ENCODE measurements at regions not wholly inside any gene's neighbourhood (a gene's known extent, or its start where the extent isn't known, plus 50 kb on each side); places are given as distances from the start of the nearest gene placed in this dataset.
"Not testable (repeated sequence)": the region's sequence is repeated elsewhere in the genome, so short reads cannot be mapped to it uniquely, and the experiment has no call there.

DNA sequence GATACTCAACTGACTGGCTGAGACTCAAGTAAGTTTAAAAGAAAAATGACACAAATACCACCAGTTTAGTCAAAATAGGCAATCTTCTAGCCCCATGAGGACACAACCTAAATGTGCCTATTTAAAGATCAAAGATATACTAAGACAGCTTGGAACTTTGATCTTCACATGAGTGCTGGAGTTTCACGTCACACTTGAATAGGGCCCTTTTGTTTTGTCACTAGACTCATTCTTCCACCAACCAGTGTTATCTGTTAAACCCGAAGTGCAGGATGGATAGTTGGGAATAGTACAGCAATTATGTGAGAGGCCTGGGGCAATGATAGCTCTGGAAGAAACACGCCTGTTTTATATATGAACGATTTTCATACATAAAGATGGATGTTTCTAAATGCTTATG lies 792.8 kb upstream of the NUDT12 start:
- Histone ChIP-seq H3K9me3 (ENCODE audit: low read length) (no peaks in the 10 kb centered on the region), H2AFZ (ENCODE audit: low read depth, low read length) (peak overlapping the region; percentile 43), H3K4me1 (ENCODE audit: insufficient read depth, low read length) (no peaks in the 10 kb centered on the region), H3K27me3 (ENCODE audit: insufficient read depth, low read length) (no peaks in the 10 kb centered on the region), H3K36me3 (ENCODE audit: insufficient read depth, low read length) (no peaks in the 10 kb centered on the region), H3K4me3 (ENCODE audit: low read length) (no peak overlapping the region)

DNA sequence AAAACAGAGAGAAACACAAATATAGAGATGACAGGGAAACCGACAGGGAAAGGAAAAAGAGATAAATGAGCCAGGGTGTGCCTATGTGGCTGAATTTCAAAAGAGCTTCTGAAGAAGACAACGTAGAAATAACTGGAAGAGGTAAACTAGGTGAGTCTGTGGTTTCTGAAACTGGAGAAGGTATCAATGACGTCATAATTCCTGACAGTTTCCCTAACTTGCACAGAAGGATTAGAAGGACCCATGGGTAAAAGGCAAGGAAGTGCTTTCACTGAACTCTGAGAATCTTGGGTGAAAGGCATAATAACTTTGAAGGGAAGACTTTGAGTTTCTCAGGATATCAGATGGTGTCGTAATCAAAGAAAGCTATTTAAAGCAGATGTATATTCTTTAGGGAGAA lies 790.8 kb upstream of the NUDT12 start:
- H3K27me3 ChIP-seq (ENCODE audit: insufficient read depth, low read length), result no peaks in the 10 kb centered on the region
- no peak overlapping the region for H3K4me3 ChIP-seq (ENCODE audit: low read length)

DNA sequence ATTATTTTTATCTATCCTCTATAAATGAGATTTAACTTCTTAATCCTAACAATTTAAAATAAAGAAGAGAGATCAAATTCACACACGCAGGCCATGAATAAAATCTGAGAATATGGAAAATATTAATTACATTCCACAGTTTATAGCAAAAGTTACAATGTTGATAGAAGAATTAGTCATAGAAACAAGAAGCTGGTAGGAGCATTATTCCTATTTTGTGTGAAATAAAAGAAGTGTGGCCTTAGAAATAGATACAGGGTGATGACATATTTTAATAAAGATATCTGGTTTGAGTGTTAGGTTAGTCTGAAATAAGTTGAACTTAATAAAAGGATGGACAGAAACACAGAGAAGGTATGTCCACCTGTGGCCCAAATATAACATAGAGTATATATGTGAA lies 790.4 kb upstream of the NUDT12 start:
- Histone ChIP-seq H2AFZ (ENCODE audit: low read depth, low read length) (no peak overlapping the region), H3K36me3 (ENCODE audit: insufficient read depth, low read length) (no peaks in the 10 kb centered on the region), H3K4me1 (ENCODE audit: insufficient read depth, low read length) (no peaks in the 10 kb centered on the region), H3K9me3 (ENCODE audit: low read length) (no peaks in the 10 kb centered on the region), H3K4me3 (ENCODE audit: low read length) (no peak overlapping the region), H3K27me3 (ENCODE audit: insufficient read depth, low read length) (no peaks in the 10 kb centered on the region)

More for the DNA sequence above, 790.8 kb upstream of the NUDT12 start:
- no peaks in the 10 kb centered on the region for H3K36me3 ChIP-seq (ENCODE audit: insufficient read depth, low read length)
- no peaks in the 10 kb centered on the region for H3K9me3 ChIP-seq (ENCODE audit: low read length)
- H3K4me1 ChIP-seq (ENCODE audit: insufficient read depth, low read length), result no peaks in the 10 kb centered on the region
- no peak overlapping the region for H2AFZ ChIP-seq (ENCODE audit: low read depth, low read length)

DNA sequence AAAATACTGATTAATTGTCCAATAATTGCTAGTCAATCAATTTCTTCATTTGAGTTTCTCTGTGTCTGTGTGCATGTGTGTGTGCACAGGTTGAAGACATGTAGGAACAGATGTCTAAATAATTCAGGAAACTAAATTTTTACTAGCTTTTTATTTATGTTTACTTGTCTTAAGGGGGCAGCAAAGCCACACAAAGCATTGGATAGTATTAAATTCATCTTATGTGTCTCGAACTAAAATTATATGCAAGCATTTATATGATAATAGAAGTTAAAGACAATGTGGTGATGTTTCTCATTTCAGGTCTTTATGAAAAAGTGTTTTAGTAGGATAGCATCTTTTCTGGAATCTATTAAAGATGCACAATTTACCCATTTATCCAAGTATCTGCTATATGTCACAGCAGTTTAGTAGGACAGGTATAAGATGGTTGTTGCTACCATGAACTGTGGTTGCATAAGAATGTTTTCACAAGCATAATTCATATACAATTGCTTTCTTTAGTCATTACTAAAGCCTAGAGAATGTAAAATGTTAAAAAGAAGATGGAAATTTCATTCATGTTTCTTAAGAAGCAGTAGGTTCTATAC lies 784.6 kb upstream of the NUDT12 start:
- Histone ChIP-seq H3K9me3 (ENCODE audit: low read length) (no peaks in the 10 kb centered on the region), H3K27me3 (ENCODE audit: insufficient read depth, low read length) (no peaks in the 10 kb centered on the region), H3K36me3 (ENCODE audit: insufficient read depth, low read length) (no peaks in the 10 kb centered on the region), H3K4me3 (ENCODE audit: low read length) (no peak overlapping the region), H3K4me1 (ENCODE audit: insufficient read depth, low read length) (peaks cover 16% of the 10 kb centered on the region), H2AFZ (ENCODE audit: low read depth, low read length) (no peak overlapping the region)

DNA sequence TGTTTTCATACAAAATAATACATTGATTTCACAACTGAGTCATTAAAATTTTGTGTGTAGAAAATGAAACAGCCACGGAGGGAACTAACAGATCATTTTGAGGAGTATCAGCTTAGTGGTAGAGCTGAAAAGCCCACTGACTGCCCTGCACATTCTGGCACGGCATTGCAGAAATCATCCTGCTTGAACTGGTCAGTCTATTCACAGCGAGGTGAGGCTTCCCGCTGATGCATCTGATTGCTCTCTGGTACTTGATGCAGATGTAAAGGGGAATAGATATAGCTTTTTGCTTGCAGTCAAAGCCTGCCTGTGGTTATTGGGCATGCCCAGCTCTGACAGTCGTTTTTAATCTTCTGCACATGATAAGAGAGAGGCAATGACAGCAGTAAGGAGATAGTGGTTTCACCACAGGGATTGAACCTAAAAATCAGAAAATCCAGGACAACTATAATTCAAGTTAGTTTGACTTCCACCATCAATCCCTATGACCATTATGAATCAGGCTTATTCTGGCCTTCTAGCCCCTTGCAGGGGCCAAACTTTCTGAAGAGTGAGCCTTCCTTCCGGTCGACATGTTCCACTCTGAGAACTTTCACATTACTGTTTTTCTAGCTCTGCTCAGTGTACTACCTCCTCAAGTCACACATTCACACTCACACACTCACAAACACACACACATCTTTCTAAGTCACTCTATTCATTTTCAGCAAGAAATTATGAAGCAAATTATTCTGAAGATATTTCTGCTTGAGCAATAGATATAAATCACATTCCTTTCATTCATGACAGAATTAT lies 782.8 kb upstream of the NUDT12 start:
- no peaks in the 10 kb centered on the region for H3K9me3 ChIP-seq (ENCODE audit: low read length)
- no peaks in the 10 kb centered on the region for H3K27me3 ChIP-seq (ENCODE audit: insufficient read depth, low read length)
- H2AFZ ChIP-seq (ENCODE audit: low read depth, low read length), result peak overlapping the region; percentile 74
- no peaks in the 10 kb centered on the region for H3K36me3 ChIP-seq (ENCODE audit: insufficient read depth, low read length)
- H3K4me1 ChIP-seq (ENCODE audit: insufficient read depth, low read length), result peaks cover 18% of the 10 kb centered on the region
- H3K4me3 ChIP-seq (ENCODE audit: low read length), result peak overlapping the region; percentile 19

DNA sequence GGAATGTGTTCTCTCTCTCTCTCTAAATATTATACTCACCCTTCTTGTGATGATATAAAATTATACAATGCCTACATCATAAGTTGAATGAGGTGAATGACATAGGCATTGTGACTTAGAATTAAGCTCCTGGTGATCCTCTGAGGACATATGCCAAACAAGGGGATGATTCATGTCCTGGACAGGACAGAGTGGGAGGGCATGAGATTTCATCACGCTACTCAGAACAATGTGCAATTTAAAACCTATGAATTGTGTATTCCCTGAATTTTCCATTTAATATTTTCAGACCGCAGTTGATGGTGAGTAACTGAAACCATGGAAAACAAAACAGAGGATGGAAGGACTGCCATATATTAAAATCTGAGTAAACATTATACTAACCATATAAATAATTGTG lies 782.2 kb upstream of the NUDT12 start:
- Histone ChIP-seq H3K36me3 (ENCODE audit: insufficient read depth, low read length) (no peaks in the 10 kb centered on the region), H2AFZ (ENCODE audit: low read depth, low read length) (peak overlapping the region; percentile 74), H3K27me3 (ENCODE audit: insufficient read depth, low read length) (no peaks in the 10 kb centered on the region), H3K4me1 (ENCODE audit: insufficient read depth, low read length) (peaks cover 24% of the 10 kb centered on the region), H3K9me3 (ENCODE audit: low read length) (no peaks in the 10 kb centered on the region), H3K4me3 (ENCODE audit: low read length) (peak overlapping the region; percentile 19)

DNA sequence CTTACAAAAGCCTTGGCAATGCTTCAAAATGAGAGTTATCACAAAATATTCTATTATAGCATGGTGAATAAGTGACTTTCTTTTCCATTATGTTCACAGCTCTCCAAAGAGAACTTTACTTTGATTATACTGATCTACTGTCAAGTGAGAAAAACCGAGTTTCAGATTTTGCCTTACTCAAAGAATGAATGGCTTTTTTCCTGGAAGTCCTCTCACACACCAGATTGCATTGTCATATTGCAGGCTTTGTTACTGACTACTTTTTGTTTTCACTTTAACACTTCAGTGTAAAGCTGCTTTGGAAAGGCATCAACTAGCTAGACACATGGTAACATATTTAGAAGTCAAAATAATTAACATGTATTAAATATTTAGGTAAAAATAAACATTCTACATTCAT lies 765.2 kb upstream of the NUDT12 start:
- Histone ChIP-seq H3K36me3 (ENCODE audit: insufficient read depth, low read length) (no peaks in the 10 kb centered on the region), H3K27me3 (ENCODE audit: insufficient read depth, low read length) (no peaks in the 10 kb centered on the region), H3K4me3 (ENCODE audit: low read length) (no peak overlapping the region), H3K9me3 (ENCODE audit: low read length) (no peaks in the 10 kb centered on the region), H2AFZ (ENCODE audit: low read depth, low read length) (peak overlapping the region; percentile 32), H3K4me1 (ENCODE audit: insufficient read depth, low read length) (peaks cover 11% of the 10 kb centered on the region)

DNA sequence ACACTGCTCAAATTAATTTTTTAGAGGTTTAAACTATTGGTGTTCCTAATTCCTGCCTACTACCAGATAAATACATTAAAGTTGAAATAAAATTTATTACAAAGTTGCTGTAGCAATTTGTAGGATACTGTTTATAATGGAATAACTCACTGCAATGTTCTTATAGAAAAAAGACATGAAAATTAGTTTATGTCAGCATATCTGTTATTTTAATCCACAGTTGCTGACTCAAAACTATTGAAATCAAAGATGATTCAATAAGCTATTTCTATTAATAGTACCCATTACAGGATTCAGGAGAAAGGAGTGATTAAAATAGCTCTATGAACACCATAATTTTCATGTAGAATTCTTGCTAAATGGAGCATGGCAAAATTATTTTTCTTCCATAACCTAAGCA lies 764.4 kb upstream of the NUDT12 start:
- Histone ChIP-seq H2AFZ (ENCODE audit: low read depth, low read length) (peak overlapping the region; percentile 61), H3K36me3 (ENCODE audit: insufficient read depth, low read length) (no peaks in the 10 kb centered on the region), H3K27me3 (ENCODE audit: insufficient read depth, low read length) (no peaks in the 10 kb centered on the region), H3K4me3 (ENCODE audit: low read length) (no peak overlapping the region), H3K4me1 (ENCODE audit: insufficient read depth, low read length) (peaks cover 11% of the 10 kb centered on the region), H3K9me3 (ENCODE audit: low read length) (no peaks in the 10 kb centered on the region)

DNA sequence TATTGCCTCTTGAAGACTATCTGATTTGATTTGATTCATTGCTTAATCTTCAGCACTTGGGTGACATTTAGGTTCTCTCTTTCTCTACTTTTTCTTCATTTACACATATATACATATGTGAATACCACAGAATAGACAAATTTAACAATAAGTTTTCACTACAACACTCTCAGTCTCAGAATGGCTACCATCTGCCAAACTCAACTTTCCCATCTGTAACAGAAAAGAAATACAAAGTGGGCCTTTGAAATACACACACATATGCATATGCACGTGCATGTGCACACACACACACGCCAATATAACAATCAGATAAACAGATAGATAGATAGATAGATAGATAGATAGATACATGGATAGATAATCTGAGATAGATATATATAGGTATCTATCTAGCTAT lies 762.8 kb upstream of the NUDT12 start:
- Histone ChIP-seq H3K36me3 (ENCODE audit: insufficient read depth, low read length) (no peaks in the 10 kb centered on the region), H3K9me3 (ENCODE audit: low read length) (no peaks in the 10 kb centered on the region), H3K27me3 (ENCODE audit: insufficient read depth, low read length) (no peaks in the 10 kb centered on the region), H3K4me3 (ENCODE audit: low read length) (no peak overlapping the region), H3K4me1 (ENCODE audit: insufficient read depth, low read length) (peaks cover 11% of the 10 kb centered on the region), H2AFZ (ENCODE audit: low read depth, low read length) (no peak overlapping the region)

DNA sequence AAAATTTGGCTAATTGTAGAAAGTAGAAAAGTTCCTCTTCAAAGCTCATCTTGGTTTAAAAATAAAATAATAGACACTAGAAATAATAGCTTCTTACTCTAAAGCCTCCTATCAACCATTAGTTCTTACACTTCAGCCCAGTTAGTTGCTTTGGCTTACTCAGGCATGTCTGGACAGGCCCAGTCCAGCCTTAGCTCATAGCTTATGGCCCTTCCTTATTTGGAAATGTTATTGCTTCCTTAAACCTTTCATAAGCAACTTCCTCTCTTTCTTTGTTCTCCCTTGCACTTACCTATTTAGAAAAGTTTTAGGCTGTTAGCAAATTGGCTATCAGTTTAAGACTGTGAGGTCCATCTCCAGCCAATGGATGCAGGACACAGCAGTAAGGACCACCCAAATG lies 754.1 kb upstream of the NUDT12 start:
- H3K9me3 ChIP-seq (ENCODE audit: low read length); H3K4me3 ChIP-seq (ENCODE audit: low read length); H3K36me3 ChIP-seq (ENCODE audit: insufficient read depth, low read length); H3K27me3 ChIP-seq (ENCODE audit: insufficient read depth, low read length); H2AFZ ChIP-seq (ENCODE audit: low read depth, low read length); H3K4me1 ChIP-seq (ENCODE audit: insufficient read depth, low read length): not testable (repeated sequence)

DNA sequence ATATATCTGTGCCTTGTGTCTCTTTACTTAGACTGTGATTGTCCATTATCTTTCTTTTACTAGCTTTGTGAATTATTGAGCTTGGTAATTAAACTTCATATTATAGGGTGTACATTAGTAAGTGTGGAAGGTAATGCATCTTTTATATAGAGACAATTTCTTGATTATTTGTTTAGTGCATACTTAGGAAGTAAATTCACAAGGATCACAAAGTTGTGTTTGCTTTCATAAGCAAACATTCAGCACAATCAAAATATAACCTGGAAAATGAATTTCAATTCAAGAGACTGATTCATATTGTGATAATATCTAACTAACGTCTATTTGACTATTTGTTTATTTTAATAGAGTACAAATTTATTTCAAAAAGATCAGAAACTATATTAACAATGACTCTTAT lies 749.9 kb upstream of the NUDT12 start:
- H3K9me3 ChIP-seq (ENCODE audit: low read length), result no peaks in the 10 kb centered on the region
- no peak overlapping the region for H2AFZ ChIP-seq (ENCODE audit: low read depth, low read length)
- H3K27me3 ChIP-seq (ENCODE audit: insufficient read depth, low read length), result no peaks in the 10 kb centered on the region
- H3K36me3 ChIP-seq (ENCODE audit: insufficient read depth, low read length), result no peaks in the 10 kb centered on the region
- no peak overlapping the region for H3K4me3 ChIP-seq (ENCODE audit: low read length)
- H3K4me1 ChIP-seq (ENCODE audit: insufficient read depth, low read length), result no peaks in the 10 kb centered on the region

DNA sequence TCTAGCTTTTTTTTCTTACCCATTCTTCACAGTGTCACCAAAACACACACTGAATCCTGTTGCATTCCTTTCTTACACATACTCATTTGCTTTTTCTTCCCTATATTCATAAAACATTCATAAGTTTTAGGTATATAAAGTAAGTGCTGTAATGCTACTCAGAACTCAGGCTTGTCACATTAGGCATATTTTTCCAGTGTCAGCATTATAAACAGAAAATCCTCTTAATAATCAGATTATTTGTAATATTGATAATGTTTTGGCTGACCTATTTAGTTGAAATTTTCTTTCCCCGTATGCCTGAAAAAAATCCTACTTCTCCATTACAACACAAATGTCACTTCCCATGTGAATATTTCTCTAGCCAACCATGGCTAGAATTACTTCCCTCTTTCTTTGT lies 743.0 kb upstream of the NUDT12 start:
- no peaks in the 10 kb centered on the region for H3K27me3 ChIP-seq (ENCODE audit: insufficient read depth, low read length)
- H3K4me1 ChIP-seq (ENCODE audit: insufficient read depth, low read length), result no peaks in the 10 kb centered on the region
- no peak overlapping the region for H2AFZ ChIP-seq (ENCODE audit: low read depth, low read length)
- no peak overlapping the region for H3K4me3 ChIP-seq (ENCODE audit: low read length)
- no peaks in the 10 kb centered on the region for H3K36me3 ChIP-seq (ENCODE audit: insufficient read depth, low read length)
- no peaks in the 10 kb centered on the region for H3K9me3 ChIP-seq (ENCODE audit: low read length)

DNA sequence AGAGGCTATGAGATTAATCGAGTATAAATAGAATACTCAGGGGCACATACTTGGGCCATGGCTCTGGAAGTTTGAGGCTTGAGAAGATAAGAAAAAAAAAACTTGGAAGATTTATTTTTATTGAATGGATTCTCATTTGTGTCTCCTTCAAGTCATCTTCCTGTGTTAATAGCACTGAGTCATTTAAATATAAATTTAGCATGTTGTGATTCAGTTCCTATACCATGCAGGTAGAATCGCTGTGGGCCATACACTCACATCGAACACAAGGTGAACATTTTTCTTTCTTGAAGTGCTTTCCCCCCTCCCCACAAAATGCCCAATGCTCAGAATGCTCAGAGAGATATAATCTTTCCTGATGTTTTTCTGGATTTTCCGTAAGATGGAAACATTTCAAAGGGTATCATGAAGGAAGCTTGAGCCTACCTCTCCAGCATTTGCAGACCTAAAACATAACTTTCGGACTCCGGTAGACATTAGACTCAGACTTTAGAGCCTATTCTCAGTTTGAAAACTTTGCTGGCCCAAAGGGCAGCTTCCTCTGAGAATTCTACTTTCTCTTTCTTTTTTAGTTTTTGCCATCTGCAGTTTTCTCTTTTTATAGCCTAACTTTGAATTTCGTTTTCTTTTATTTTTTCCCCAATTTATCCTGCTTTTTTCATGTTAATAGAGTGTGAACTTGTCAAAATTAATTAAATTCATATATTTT lies 737.6 kb upstream of the NUDT12 start:
- H3K27me3 ChIP-seq (ENCODE audit: insufficient read depth, low read length), result no peaks in the 10 kb centered on the region
- no peaks in the 10 kb centered on the region for H3K9me3 ChIP-seq (ENCODE audit: low read length)
- no peak overlapping the region for H2AFZ ChIP-seq (ENCODE audit: low read depth, low read length)
- no peaks in the 10 kb centered on the region for H3K4me1 ChIP-seq (ENCODE audit: insufficient read depth, low read length)
- no peak overlapping the region for H3K4me3 ChIP-seq (ENCODE audit: low read length)
- no peaks in the 10 kb centered on the region for H3K36me3 ChIP-seq (ENCODE audit: insufficient read depth, low read length)

Measured in neuron (in vitro differentiated cells).